ENCODE measurements at regions not wholly inside any gene's neighbourhood (a gene's known extent, or its start where the extent isn't known, plus 50 kb on each side); places are given as distances from the start of the nearest gene placed in this dataset.

GRCh38 chr3:151989621-151990020 lies 116.2 kb downstream of the SUCNR1 start:
- no peak for DNase-seq (ENCODE audit: low read depth, low spot score)
- H3K4me3 ChIP-seq (ENCODE audit: low read length): no peak overlapping the region

- no peak for DNase-seq (ENCODE audit: low read depth, low spot score)
- no peak overlapping the region for H3K4me3 ChIP-seq (ENCODE audit: low read length)
These were observed 117.4 kb downstream of the SUCNR1 start for GRCh38 chr3:151990696-151991376.

- DNase-seq (ENCODE audit: low read depth, low spot score): no peak
- no peak overlapping the region for H3K4me3 ChIP-seq (ENCODE audit: low read length)
These were observed 119.0 kb downstream of the SUCNR1 start for GRCh38 chr3:151992326-151993041.

- no peak overlapping the region for H3K4me3 ChIP-seq (ENCODE audit: low read length)
- DNase-seq (ENCODE audit: low read depth, low spot score): no peak
These were observed 121.6 kb downstream of the SUCNR1 start for GRCh38 chr3:151995091-151995490.

- H3K4me3 ChIP-seq (ENCODE audit: low read length): no peak overlapping the region
- DNase-seq (ENCODE audit: low read depth, low spot score): no peak
These were observed 125.3 kb downstream of the SUCNR1 start for GRCh38 chr3:151998744-151999143.

GRCh38 chr3:151999936-152000335 lies 126.5 kb downstream of the SUCNR1 start:
- DNase-seq (ENCODE audit: low read depth, low spot score): no peak
- H3K4me3 ChIP-seq (ENCODE audit: low read length): no peak overlapping the region

GRCh38 chr3:152011812-152012735 lies 138.6 kb downstream of the SUCNR1 start:
- DNase-seq (ENCODE audit: low read depth, low spot score): no peak
- no peak overlapping the region for H3K4me3 ChIP-seq (ENCODE audit: low read length)

- DNase-seq (ENCODE audit: low read depth, low spot score): no peak
- H3K4me3 ChIP-seq (ENCODE audit: low read length): no peak overlapping the region
These were observed 146.1 kb downstream of the SUCNR1 start for GRCh38 chr3:152019508-152019907.

GRCh38 chr3:152021951-152022461 lies 148.6 kb downstream of the SUCNR1 start:
- no peak overlapping the region for H3K4me3 ChIP-seq (ENCODE audit: low read length)

GRCh38 chr3:152026033-152026556 lies 152.7 kb downstream of the SUCNR1 start:
- no peak for DNase-seq (ENCODE audit: low read depth, low spot score)
- no peak overlapping the region for H3K4me3 ChIP-seq (ENCODE audit: low read length)

More at GRCh38 chr3:152021951-152022461, 148.6 kb downstream of the SUCNR1 start:
- no peak for DNase-seq (ENCODE audit: low read depth, low spot score)

GRCh38 chr3:152030320-152030719 lies 156.9 kb downstream of the SUCNR1 start:
- H3K4me3 ChIP-seq (ENCODE audit: low read length): no peak overlapping the region
- no peak for DNase-seq (ENCODE audit: low read depth, low spot score)

- no peak for DNase-seq (ENCODE audit: low read depth, low spot score)
- no peak overlapping the region for H3K4me3 ChIP-seq (ENCODE audit: low read length)
These were observed 157.9 kb downstream of the SUCNR1 start for GRCh38 chr3:152031321-152031720.

- no peak overlapping the region for H3K4me3 ChIP-seq (ENCODE audit: low read length)
- no peak for DNase-seq (ENCODE audit: low read depth, low spot score)
These were observed 163.9 kb downstream of the SUCNR1 start for GRCh38 chr3:152037297-152037696.

- no peak for DNase-seq (ENCODE audit: low read depth, low spot score)
- H3K4me3 ChIP-seq (ENCODE audit: low read length): no peak overlapping the region
These were observed 164.5 kb downstream of the SUCNR1 start for GRCh38 chr3:152037953-152038352.

GRCh38 chr3:152038490-152038889 lies 165.0 kb downstream of the SUCNR1 start:
- H3K4me3 ChIP-seq (ENCODE audit: low read length): no peak overlapping the region
- no peak for DNase-seq (ENCODE audit: low read depth, low spot score)

GRCh38 chr3:152039887-152040286 lies 166.4 kb downstream of the SUCNR1 start:
- no peak for DNase-seq (ENCODE audit: low read depth, low spot score)
- no peak overlapping the region for H3K4me3 ChIP-seq (ENCODE audit: low read length)

GRCh38 chr3:152040319-152040718 lies 166.9 kb downstream of the SUCNR1 start:
- H3K4me3 ChIP-seq (ENCODE audit: low read length): no peak overlapping the region
- DNase-seq (ENCODE audit: low read depth, low spot score): no peak

GRCh38 chr3:152043620-152044019 lies 170.2 kb downstream of the SUCNR1 start:
- DNase-seq (ENCODE audit: low read depth, low spot score): no peak
- H3K4me3 ChIP-seq (ENCODE audit: low read length): no peak overlapping the region

- H3K4me3 ChIP-seq (ENCODE audit: low read length): no peak overlapping the region
- no peak for DNase-seq (ENCODE audit: low read depth, low spot score)
These were observed 172.8 kb downstream of the SUCNR1 start for GRCh38 chr3:152046280-152046679.

All from Jurkat, Clone E6-1 (cell line).